ENCODE measurements at regions not wholly inside any gene's neighbourhood (a gene's known extent, or its start where the extent isn't known, plus 50 kb on each side); places are given as distances from the start of the nearest gene placed in this dataset.
"Not testable (repeated sequence)": the region's sequence is repeated elsewhere in the genome, so short reads cannot be mapped to it uniquely, and the experiment has no call there.

GRCh38 chr12:67088401-67089118 is 180.6 kb upstream of the CAND1 start (continued):
- TF ChIP-seq TCF7 (CRISPR knock-in tag; IDR thresholded peaks at IDR 0.05; ENCODE audit: low read depth) (no peak), FOXP1 (CRISPR knock-in tag; IDR thresholded peaks at IDR 0.05; ENCODE audit: borderline replicate concordance) (no peak)

GRCh38 chr12:67091204-67091603 is 178.0 kb upstream of the CAND1 start:
- CTCF ChIA-PET, result no interaction called here
- peaks cover 8% of the 10 kb centered on the region for H3K9me3 Mint-ChIP-seq

GRCh38 chr12:67091678-67092077 is 177.5 kb upstream of the CAND1 start:
- Mint-ChIP-seq H3K27ac (no peak overlapping the region), H3K27me3 (ENCODE audit: low read depth) (no peaks in the 10 kb centered on the region; the same call in 1 of the 2 replicates), H3K4me3 (no peak overlapping the region), H3K4me1 (peaks cover 6% of the 10 kb centered on the region), H3K9me3 (peaks cover 8% of the 10 kb centered on the region), H3K36me3 (no peaks in the 10 kb centered on the region)
- no peak for TF ChIP-seq ZNF532 (CRISPR knock-in tag; IDR thresholded peaks at IDR 0.05; ENCODE audit: borderline replicate concordance)
- no peak for TF ChIP-seq CDX4 (CRISPR knock-in tag; IDR thresholded peaks at IDR 0.05; ENCODE audit: borderline replicate concordance)
- no peak for TF ChIP-seq ATF2 (CRISPR knock-in tag; IDR thresholded peaks at IDR 0.05; ENCODE audit: borderline replicate concordance, low read depth)
- ChIA-PET POLR2A (no interaction called here), CTCF (no interaction called here)
- ATAC-seq (no peak), DNase-seq (ENCODE audit: low spot score) (no peak)

More at GRCh38 chr12:67091204-67091603, 178.0 kb upstream of the CAND1 start:
- TF ChIP-seq CDX4 (CRISPR knock-in tag; IDR thresholded peaks at IDR 0.05; ENCODE audit: borderline replicate concordance), result no peak
- no peak for TF ChIP-seq ZNF317 (CRISPR knock-in tag; IDR thresholded peaks at IDR 0.05; ENCODE audit: borderline replicate concordance, low read depth)
- no peak for TF ChIP-seq IRF2 (CRISPR knock-in tag; IDR thresholded peaks at IDR 0.05; ENCODE audit: borderline replicate concordance, low read depth)
- TF ChIP-seq NFE2L1 (CRISPR knock-in tag; IDR thresholded peaks at IDR 0.05), result no peak
- no peak for TF ChIP-seq E2F5 (CRISPR knock-in tag; IDR thresholded peaks at IDR 0.05)
- no peak for TF ChIP-seq ATF2 (CRISPR knock-in tag; IDR thresholded peaks at IDR 0.05; ENCODE audit: borderline replicate concordance, low read depth)
- Mint-ChIP-seq H3K4me1 (peaks cover 6% of the 10 kb centered on the region), H3K27me3 (ENCODE audit: low read depth) (no peaks in the 10 kb centered on the region; the same call in 1 of the 2 replicates), H3K36me3 (no peaks in the 10 kb centered on the region), H3K4me3 (no peak overlapping the region), H3K27ac (no peak overlapping the region)
- POLR2A ChIA-PET, result no interaction called here
- DNase-seq (ENCODE audit: low spot score) (no peak), ATAC-seq (no peak)

GRCh38 chr12:67092934-67093333 is 176.2 kb upstream of the CAND1 start:
- H3K27me3 Mint-ChIP-seq (ENCODE audit: low read depth); H3K4me1 Mint-ChIP-seq; DNase-seq (ENCODE audit: low spot score); H3K4me3 Mint-ChIP-seq; ATAC-seq; H3K36me3 Mint-ChIP-seq; H3K9me3 Mint-ChIP-seq; POLR2A ChIA-PET; CTCF ChIA-PET; H3K27ac Mint-ChIP-seq: not testable (repeated sequence)
